ENCODE measurements at regions not wholly inside any gene's neighbourhood (a gene's known extent, or its start where the extent isn't known, plus 50 kb on each side); places are given as distances from the start of the nearest gene placed in this dataset.

- no peaks in the 10 kb centered on the region for H3K9me3 ChIP-seq (ENCODE audit: insufficient read depth, low read depth, low read length)
- no peaks in the 10 kb centered on the region for H3K9me3 Mint-ChIP-seq (ENCODE audit: unreplicated experiment)
- no peak overlapping the region for H3K4me3 ChIP-seq (ENCODE audit: insufficient read depth, low read depth, low read length)
- no peak overlapping the region for H3K9ac ChIP-seq (ENCODE audit: low read length)
- H2AFZ ChIP-seq (ENCODE audit: low read depth, low read length) = no peak overlapping the region
- no peak overlapping the region for H3K4me3 Mint-ChIP-seq (ENCODE audit: unreplicated experiment)
- FAIRE-seq (no peak), DNase-seq (ENCODE audit: low read depth) (no peak)
- H3K36me3 Mint-ChIP-seq (ENCODE audit: low read depth, unreplicated experiment) = no peaks in the 10 kb centered on the region
- no peaks in the 10 kb centered on the region for H3K27me3 Mint-ChIP-seq (ENCODE audit: low read depth, unreplicated experiment)
- no peaks in the 10 kb centered on the region for H4K20me1 ChIP-seq (ENCODE audit: insufficient read depth, low read length)
- no peak overlapping the region for H3K4me2 ChIP-seq (ENCODE audit: low read length)
- H3K79me2 ChIP-seq (ENCODE audit: insufficient read depth, low read length) = no peaks in the 10 kb centered on the region
- no peaks in the 10 kb centered on the region for H3K27me3 ChIP-seq (ENCODE audit: insufficient read depth, low read length)
- H3K27ac Mint-ChIP-seq (ENCODE audit: unreplicated experiment) = no peak overlapping the region
- peaks cover 22% of the 10 kb centered on the region for H3K4me1 ChIP-seq (ENCODE audit: insufficient read depth, low read length)
- H3K36me3 ChIP-seq (ENCODE audit: insufficient read depth, low read length) = no peaks in the 10 kb centered on the region
- TF ChIP-seq CTCF (IDR thresholded peaks at IDR 0.05; ENCODE audit: insufficient read depth, low read depth, low read length) (no peak), EZH2 (IDR thresholded peaks at IDR 0.05; ENCODE audit: insufficient read depth, low read length) (no peak)
- H3K4me1 Mint-ChIP-seq (ENCODE audit: low read depth, unreplicated experiment) = peaks cover 13% of the 10 kb centered on the region
- H3K27ac ChIP-seq (ENCODE audit: low read depth, low read length) = no peak overlapping the region
Measured at GRCh38 chr4:133868856-133869255, 332.7 kb downstream of the PABPC4L start.

DNA sequence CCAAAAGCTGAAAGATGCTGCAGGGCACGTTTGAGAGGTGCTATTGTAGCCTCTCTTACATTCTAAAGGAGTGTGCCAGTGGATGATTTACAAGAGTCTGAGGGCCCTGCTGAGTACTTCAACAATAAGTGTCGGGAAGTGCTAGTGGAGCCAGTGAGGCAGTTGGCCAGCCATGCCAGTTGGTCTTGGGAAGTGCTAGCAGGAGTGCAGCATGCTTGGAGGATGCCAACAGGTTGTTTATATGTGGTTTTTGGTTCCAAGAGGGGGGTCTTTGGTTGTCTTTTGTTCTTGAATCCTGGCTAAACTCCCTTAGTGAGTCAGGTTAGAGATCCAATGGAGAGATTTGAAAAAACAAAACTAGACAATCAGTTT lies 335.3 kb downstream of the PABPC4L start:
- Histone ChIP-seq H3K4me1 (ENCODE audit: insufficient read depth, low read length) (peaks cover 22% of the 10 kb centered on the region), H3K4me3 (ENCODE audit: insufficient read depth, low read depth, low read length) (peak overlapping the region; percentile 6), H4K20me1 (ENCODE audit: insufficient read depth, low read length) (no peaks in the 10 kb centered on the region), H3K4me2 (ENCODE audit: low read length) (peak overlapping the region; percentile 71), H3K79me2 (ENCODE audit: insufficient read depth, low read length) (no peaks in the 10 kb centered on the region), H3K27me3 (ENCODE audit: insufficient read depth, low read length) (no peaks in the 10 kb centered on the region), H3K36me3 (ENCODE audit: insufficient read depth, low read length) (no peaks in the 10 kb centered on the region), H3K9me3 (ENCODE audit: insufficient read depth, low read depth, low read length) (no peaks in the 10 kb centered on the region), H3K27ac (ENCODE audit: low read depth, low read length) (peak overlapping the region; percentile 86), H3K9ac (ENCODE audit: low read length) (peak overlapping the region; percentile 62), H2AFZ (ENCODE audit: low read depth, low read length) (no peak overlapping the region)
- TF ChIP-seq EZH2 (IDR thresholded peaks at IDR 0.05; ENCODE audit: insufficient read depth, low read length) = no peak
- TF ChIP-seq CTCF (IDR thresholded peaks at IDR 0.05; ENCODE audit: insufficient read depth, low read depth, low read length) = no peak
- no peaks in the 10 kb centered on the region for H3K36me3 Mint-ChIP-seq (ENCODE audit: low read depth, unreplicated experiment)
- peak overlapping the region; percentile 69 for H3K27ac Mint-ChIP-seq (ENCODE audit: unreplicated experiment)
- peak; percentile 87 for DNase-seq (ENCODE audit: low read depth)
- peaks cover 13% of the 10 kb centered on the region for H3K4me1 Mint-ChIP-seq (ENCODE audit: low read depth, unreplicated experiment)
- H3K9me3 Mint-ChIP-seq (ENCODE audit: unreplicated experiment) = no peaks in the 10 kb centered on the region
- no peak for FAIRE-seq
- H3K4me3 Mint-ChIP-seq (ENCODE audit: unreplicated experiment) = no peak overlapping the region
- H3K27me3 Mint-ChIP-seq (ENCODE audit: low read depth, unreplicated experiment) = no peaks in the 10 kb centered on the region

- peak overlapping the region; percentile 71 for H3K4me2 ChIP-seq (ENCODE audit: low read length)
- FAIRE-seq = peak; percentile 78
- peak overlapping the region; percentile 69 for H3K27ac Mint-ChIP-seq (ENCODE audit: unreplicated experiment)
Measured at GRCh38 chr4:133865612-133866327, 335.8 kb downstream of the PABPC4L start.

More at GRCh38 chr4:133865612-133866327, 335.8 kb downstream of the PABPC4L start:
- Histone ChIP-seq H2AFZ (ENCODE audit: low read depth, low read length) (no peak overlapping the region), H3K79me2 (ENCODE audit: insufficient read depth, low read length) (no peaks in the 10 kb centered on the region), H3K27me3 (ENCODE audit: insufficient read depth, low read length) (no peaks in the 10 kb centered on the region), H4K20me1 (ENCODE audit: insufficient read depth, low read length) (no peaks in the 10 kb centered on the region), H3K4me3 (ENCODE audit: insufficient read depth, low read depth, low read length) (peak overlapping the region; percentile 6), H3K36me3 (ENCODE audit: insufficient read depth, low read length) (no peaks in the 10 kb centered on the region), H3K27ac (ENCODE audit: low read depth, low read length) (peak overlapping the region; percentile 86), H3K9ac (ENCODE audit: low read length) (peak overlapping the region; percentile 62), H3K4me1 (ENCODE audit: insufficient read depth, low read length) (peaks cover 22% of the 10 kb centered on the region), H3K9me3 (ENCODE audit: insufficient read depth, low read depth, low read length) (no peaks in the 10 kb centered on the region)
- no peaks in the 10 kb centered on the region for H3K9me3 Mint-ChIP-seq (ENCODE audit: unreplicated experiment)
- H3K27me3 Mint-ChIP-seq (ENCODE audit: low read depth, unreplicated experiment) = no peaks in the 10 kb centered on the region
- no peaks in the 10 kb centered on the region for H3K36me3 Mint-ChIP-seq (ENCODE audit: low read depth, unreplicated experiment)
- TF ChIP-seq CTCF (IDR thresholded peaks at IDR 0.05; ENCODE audit: insufficient read depth, low read depth, low read length) = no peak
- TF ChIP-seq EZH2 (IDR thresholded peaks at IDR 0.05; ENCODE audit: insufficient read depth, low read length) = no peak
- DNase-seq (ENCODE audit: low read depth) = peak; percentile 99
- no peak overlapping the region for H3K4me3 Mint-ChIP-seq (ENCODE audit: unreplicated experiment)
- peaks cover 13% of the 10 kb centered on the region for H3K4me1 Mint-ChIP-seq (ENCODE audit: low read depth, unreplicated experiment)
